ENCODE measurements at regions not wholly inside any gene's neighbourhood (a gene's known extent, or its start where the extent isn't known, plus 50 kb on each side); places are given as distances from the start of the nearest gene placed in this dataset.

- H3K9me3 ChIP-seq = no peaks in the 10 kb centered on the region
- no peak for TF ChIP-seq CTCF (IDR thresholded peaks at IDR 0.05)
- no peak for DNase-seq
- no peaks in the 10 kb centered on the region for H3K36me3 ChIP-seq
- intact Hi-C loops (cut with DNase I) = no loop called here
- no peak overlapping the region for H3K27ac ChIP-seq
- H3K4me1 ChIP-seq = no peaks in the 10 kb centered on the region
- H3K4me3 ChIP-seq = no peak overlapping the region
- H3K27me3 ChIP-seq (ENCODE audit: low read depth) = no peaks in the 10 kb centered on the region
- ATAC-seq = no peak
Measured at GRCh38 chr3:188092648-188093047, 61.3 kb upstream of the LPP start.

GRCh38 chr3:188095431-188095830 is 58.5 kb upstream of the LPP start:
- Histone ChIP-seq H3K27me3 (ENCODE audit: low read depth) (no peaks in the 10 kb centered on the region), H3K9me3 (peaks cover 3% of the 10 kb centered on the region), H3K4me1 (no peaks in the 10 kb centered on the region), H3K4me3 (no peak overlapping the region), H3K27ac (no peak overlapping the region), H3K36me3 (no peaks in the 10 kb centered on the region)
- TF ChIP-seq CTCF (IDR thresholded peaks at IDR 0.05) = no peak
- ATAC-seq (no peak), DNase-seq (no peak)
- intact Hi-C loops (cut with DNase I) = no loop called here

GRCh38 chr3:188097791-188098190 is 56.2 kb upstream of the LPP start:
- intact Hi-C loops (cut with DNase I) = no loop called here
- H3K27ac ChIP-seq = no peak overlapping the region
- ATAC-seq (no peak), DNase-seq (no peak)
- no peaks in the 10 kb centered on the region for H3K27me3 ChIP-seq (ENCODE audit: low read depth)
- H3K4me1 ChIP-seq = no peaks in the 10 kb centered on the region
- no peaks in the 10 kb centered on the region for H3K36me3 ChIP-seq
- no peak for TF ChIP-seq CTCF (IDR thresholded peaks at IDR 0.05)
- H3K4me3 ChIP-seq = no peak overlapping the region
- peaks cover 8% of the 10 kb centered on the region for H3K9me3 ChIP-seq

GRCh38 chr3:188099907-188100306 is 54.0 kb upstream of the LPP start:
- DNase-seq = no peak

GRCh38 chr3:188102861-188103547 is 51.0 kb upstream of the LPP start:
- H3K4me1 ChIP-seq = no peaks in the 10 kb centered on the region
- ATAC-seq = no peak
- H3K27me3 ChIP-seq (ENCODE audit: low read depth) = no peaks in the 10 kb centered on the region
- DNase-seq = no peak
- H3K27ac ChIP-seq = no peak overlapping the region
- no peak overlapping the region for H3K4me3 ChIP-seq
- TF ChIP-seq CTCF (IDR thresholded peaks at IDR 0.05) = no peak
- H3K36me3 ChIP-seq = no peaks in the 10 kb centered on the region
- H3K9me3 ChIP-seq = peaks cover 8% of the 10 kb centered on the region
- intact Hi-C loops (cut with DNase I) = no loop called here

More at GRCh38 chr3:188099907-188100306, 54.0 kb upstream of the LPP start:
- Histone ChIP-seq H3K27me3 (ENCODE audit: low read depth) (no peaks in the 10 kb centered on the region), H3K4me3 (no peak overlapping the region), H3K27ac (no peak overlapping the region), H3K36me3 (no peaks in the 10 kb centered on the region), H3K9me3 (peaks cover 8% of the 10 kb centered on the region), H3K4me1 (no peaks in the 10 kb centered on the region)
- no peak for TF ChIP-seq CTCF (IDR thresholded peaks at IDR 0.05)
- no peak for ATAC-seq
- intact Hi-C loops (cut with DNase I) = no loop called here

Data from lower lobe of right lung (tissue), 2 donors.